Vagina (tissue), 2 donors: ENCODE measurements at regions not wholly inside any gene's neighbourhood (a gene's known extent, or its start where the extent isn't known, plus 50 kb on each side); places are given as distances from the start of the nearest gene placed in this dataset.

Experiments used
- CTCF ChIP-seq, 3 experiments: fragments of 450-650 bp in 2 of 3; fragments of 200-600 bp in 1 of 3; sonication (generic) in 1 of 3; IDR thresholded peaks; one replicate each; pipeline ENCODE4 v1.5.1; 2017 to 2019; ENCODE audit warnings: antibody characterized with exemption in 3 of 3, mild to moderate bottlenecking in 2 of 3, moderate library complexity in 2 of 3
- POLR2A ChIP-seq, 2 donors: fragments of 450-650 bp; IDR thresholded peaks; one replicate each; pipeline ENCODE4 v1.6.1; 2017; ENCODE audit warnings: antibody characterized with exemption in 2 of 2, mild to moderate bottlenecking in 2 of 2, moderate library complexity in 2 of 2
- POLR2AphosphoS5 ChIP-seq, 2 donors: sonication (generic); formaldehyde crosslinking; IDR thresholded peaks; one replicate each; pipeline ENCODE4 v1.9.0; 2017; ENCODE audit warnings: antibody characterized with exemption in 2 of 2, mild to moderate bottlenecking in 2 of 2, low read depth in 1 of 2; ENCODE audit not compliant: insufficient read depth in 1 of 2

GRCh38 chrX:3440981-3441380 lies 94.5 kb upstream of the MXRA5 start:
- TF ChIP-seq POLR2AphosphoS5 (IDR thresholded peaks at IDR 0.05; ENCODE audit: insufficient read depth in 1 of 2, low read depth in 1 of 2) (no peak), CTCF (IDR thresholded peaks at IDR 0.05) (no peak), POLR2A (IDR thresholded peaks at IDR 0.05) (no peak)
